ENCODE measurements at regions not wholly inside any gene's neighbourhood (a gene's known extent, or its start where the extent isn't known, plus 50 kb on each side); places are given as distances from the start of the nearest gene placed in this dataset.
"Not testable (repeated sequence)": the region's sequence is repeated elsewhere in the genome, so short reads cannot be mapped to it uniquely, and the experiment has no call there.

GRCh38 chr6:164378330-164378729 is 931.1 kb downstream of the C6orf118 start:
- no peak overlapping the region for H3K4me3 ChIP-seq (ENCODE audit: low read length)
- H2AFZ ChIP-seq (ENCODE audit: low read depth, low read length): no peak overlapping the region
- no peaks in the 10 kb centered on the region for H3K27me3 ChIP-seq (ENCODE audit: insufficient read depth, low read length)
- peaks cover 6% of the 10 kb centered on the region for H3K9me3 ChIP-seq (ENCODE audit: low read length)
- peaks cover 13% of the 10 kb centered on the region for H3K4me1 ChIP-seq (ENCODE audit: insufficient read depth, low read length)
- no peaks in the 10 kb centered on the region for H3K36me3 ChIP-seq (ENCODE audit: insufficient read depth, low read length)

DNA sequence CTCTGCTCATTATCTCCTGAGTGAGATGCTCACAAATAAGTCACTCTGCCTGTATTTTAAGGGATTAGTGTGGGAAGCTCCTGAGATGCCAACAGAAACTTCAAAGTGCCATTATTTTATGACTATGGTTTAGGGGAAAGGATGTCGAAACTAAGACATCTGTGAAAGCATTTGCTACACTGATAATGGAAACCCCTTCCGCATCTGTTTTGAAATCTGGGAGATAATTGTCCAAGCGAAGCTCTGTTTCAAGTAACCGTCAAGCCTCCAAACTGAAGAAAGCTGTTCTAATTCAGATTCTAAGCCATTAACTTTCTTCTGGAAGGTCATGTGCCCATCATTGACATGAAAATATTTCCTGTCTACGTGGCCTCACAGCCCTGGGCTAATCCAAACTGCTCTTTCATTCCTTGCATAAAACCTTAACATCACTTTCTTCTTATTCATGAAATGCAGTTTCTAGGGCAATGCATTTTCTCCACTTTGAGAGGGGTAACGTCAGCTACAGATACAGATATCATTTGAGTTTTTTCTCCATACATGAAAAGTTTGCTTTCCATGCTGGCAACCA is 932.0 kb downstream of the C6orf118 start:
- H3K9me3 ChIP-seq (ENCODE audit: low read length): peaks cover 4% of the 10 kb centered on the region
- no peaks in the 10 kb centered on the region for H3K27me3 ChIP-seq (ENCODE audit: insufficient read depth, low read length)
- no peak overlapping the region for H3K4me3 ChIP-seq (ENCODE audit: low read length)
- H2AFZ ChIP-seq (ENCODE audit: low read depth, low read length): peak overlapping the region; percentile 10
- no peaks in the 10 kb centered on the region for H3K36me3 ChIP-seq (ENCODE audit: insufficient read depth, low read length)
- H3K4me1 ChIP-seq (ENCODE audit: insufficient read depth, low read length): peaks cover 13% of the 10 kb centered on the region

DNA sequence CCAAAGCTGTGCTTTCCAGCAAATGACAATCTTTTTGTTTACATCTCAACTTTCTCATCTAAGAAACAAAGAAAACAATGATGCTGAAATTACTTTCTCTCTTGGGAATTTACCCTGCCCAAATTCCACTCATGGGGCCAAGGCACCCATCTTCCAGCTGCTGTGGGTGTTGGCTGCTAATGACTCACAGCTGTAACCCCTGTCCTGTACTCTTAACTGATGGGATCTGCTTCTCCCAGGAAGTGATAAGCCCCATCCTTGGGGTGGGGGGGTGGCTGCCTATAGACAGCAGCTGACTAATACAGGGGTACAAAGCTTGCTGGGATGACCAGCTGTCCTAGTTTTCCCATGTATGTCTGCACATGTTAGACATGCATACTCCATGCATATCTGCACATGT is 938.6 kb downstream of the C6orf118 start:
- Histone ChIP-seq H3K27me3 (ENCODE audit: insufficient read depth, low read length) (no peaks in the 10 kb centered on the region), H3K4me3 (ENCODE audit: low read length) (no peak overlapping the region), H2AFZ (ENCODE audit: low read depth, low read length) (no peak overlapping the region), H3K9me3 (ENCODE audit: low read length) (peaks cover 8% of the 10 kb centered on the region), H3K36me3 (ENCODE audit: insufficient read depth, low read length) (no peaks in the 10 kb centered on the region), H3K4me1 (ENCODE audit: insufficient read depth, low read length) (no peaks in the 10 kb centered on the region)

DNA sequence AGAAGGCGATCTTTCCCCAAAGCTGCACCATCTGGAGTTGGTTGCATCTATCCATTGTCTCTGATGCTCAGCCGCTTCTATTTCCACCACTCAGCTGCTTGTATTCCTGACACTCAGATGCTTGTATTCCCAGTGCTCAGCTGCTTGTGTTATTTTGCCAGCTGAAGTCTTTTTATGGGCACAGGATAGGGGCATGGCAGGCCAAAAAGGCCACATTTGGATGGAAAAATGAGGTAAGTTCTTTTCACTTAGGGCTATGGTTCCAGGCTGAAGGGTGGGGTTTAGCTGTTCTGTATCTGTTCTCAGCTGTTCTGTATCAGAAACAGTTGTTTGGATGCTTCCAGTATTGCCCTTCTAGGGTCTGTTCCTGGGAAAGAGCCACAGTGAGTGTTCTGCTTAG is 944.9 kb downstream of the QKI start:
- Histone ChIP-seq H3K36me3 (ENCODE audit: insufficient read depth, low read length) (no peaks in the 10 kb centered on the region), H3K27me3 (ENCODE audit: insufficient read depth, low read length) (no peaks in the 10 kb centered on the region), H3K9me3 (ENCODE audit: low read length) (peaks cover 12% of the 10 kb centered on the region), H3K4me1 (ENCODE audit: insufficient read depth, low read length) (peaks cover 4% of the 10 kb centered on the region), H2AFZ (ENCODE audit: low read depth, low read length) (no peak overlapping the region), H3K4me3 (ENCODE audit: low read length) (no peak overlapping the region)

- peaks cover 4% of the 10 kb centered on the region for H3K4me1 ChIP-seq (ENCODE audit: insufficient read depth, low read length)
- no peak overlapping the region for H2AFZ ChIP-seq (ENCODE audit: low read depth, low read length)
- peaks cover 12% of the 10 kb centered on the region for H3K9me3 ChIP-seq (ENCODE audit: low read length)
- H3K27me3 ChIP-seq (ENCODE audit: insufficient read depth, low read length): no peaks in the 10 kb centered on the region
- H3K36me3 ChIP-seq (ENCODE audit: insufficient read depth, low read length): no peaks in the 10 kb centered on the region
- H3K4me3 ChIP-seq (ENCODE audit: low read length): no peak overlapping the region
Measured at GRCh38 chr6:164359036-164359435, 944.5 kb downstream of the QKI start.

DNA sequence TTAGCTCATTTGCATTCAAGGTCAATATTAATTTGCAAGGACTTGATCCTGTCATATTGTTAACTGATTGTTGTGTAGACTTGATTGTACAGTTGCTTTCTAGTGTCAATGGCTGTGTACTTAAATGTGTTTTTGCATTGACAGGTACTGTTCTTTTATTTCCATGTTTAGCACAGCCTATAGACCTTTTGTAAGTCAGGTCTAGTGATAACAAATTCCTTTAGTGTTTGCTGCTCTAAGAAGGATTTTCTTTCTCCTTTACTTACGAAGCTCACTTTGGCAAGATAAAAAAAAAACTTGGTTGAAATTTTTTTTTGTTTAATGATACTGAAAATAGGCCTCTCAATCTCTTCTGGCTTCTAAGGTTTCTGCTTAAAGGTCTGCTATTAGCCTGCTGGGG is 942.3 kb downstream of the QKI start:
- Histone ChIP-seq H3K36me3 (ENCODE audit: insufficient read depth, low read length) (no peaks in the 10 kb centered on the region), H3K27me3 (ENCODE audit: insufficient read depth, low read length) (no peaks in the 10 kb centered on the region), H2AFZ (ENCODE audit: low read depth, low read length) (no peak overlapping the region), H3K9me3 (ENCODE audit: low read length) (peaks cover 14% of the 10 kb centered on the region), H3K4me1 (ENCODE audit: insufficient read depth, low read length) (peaks cover 4% of the 10 kb centered on the region), H3K4me3 (ENCODE audit: low read length) (no peak overlapping the region)

- Histone ChIP-seq H3K9me3 (ENCODE audit: low read length) (no peaks in the 10 kb centered on the region), H3K4me1 (ENCODE audit: insufficient read depth, low read length) (peaks cover 33% of the 10 kb centered on the region), H3K36me3 (ENCODE audit: insufficient read depth, low read length) (no peaks in the 10 kb centered on the region), H2AFZ (ENCODE audit: low read depth, low read length) (no peak overlapping the region), H3K27me3 (ENCODE audit: insufficient read depth, low read length) (no peaks in the 10 kb centered on the region), H3K4me3 (ENCODE audit: low read length) (no peak overlapping the region)
Measured at GRCh38 chr6:164347455-164347854, 932.9 kb downstream of the QKI start.

GRCh38 chr6:164346631-164347030 is 932.1 kb downstream of the QKI start:
- Histone ChIP-seq H2AFZ (ENCODE audit: low read depth, low read length) (no peak overlapping the region), H3K27me3 (ENCODE audit: insufficient read depth, low read length) (no peaks in the 10 kb centered on the region), H3K4me3 (ENCODE audit: low read length) (no peak overlapping the region), H3K9me3 (ENCODE audit: low read length) (no peaks in the 10 kb centered on the region), H3K36me3 (ENCODE audit: insufficient read depth, low read length) (no peaks in the 10 kb centered on the region), H3K4me1 (ENCODE audit: insufficient read depth, low read length) (peaks cover 33% of the 10 kb centered on the region)

- peaks cover 33% of the 10 kb centered on the region for H3K4me1 ChIP-seq (ENCODE audit: insufficient read depth, low read length)
- no peaks in the 10 kb centered on the region for H3K27me3 ChIP-seq (ENCODE audit: insufficient read depth, low read length)
- no peaks in the 10 kb centered on the region for H3K36me3 ChIP-seq (ENCODE audit: insufficient read depth, low read length)
- H3K4me3 ChIP-seq (ENCODE audit: low read length): peak overlapping the region; percentile 16
- H3K9me3 ChIP-seq (ENCODE audit: low read length): no peaks in the 10 kb centered on the region
- no peak overlapping the region for H2AFZ ChIP-seq (ENCODE audit: low read depth, low read length)
Measured at GRCh38 chr6:164345806-164346496, 931.4 kb downstream of the QKI start.

GRCh38 chr6:164345327-164345726 is 930.8 kb downstream of the QKI start:
- Histone ChIP-seq H3K27me3 (ENCODE audit: insufficient read depth, low read length) (no peaks in the 10 kb centered on the region), H3K9me3 (ENCODE audit: low read length) (no peaks in the 10 kb centered on the region), H2AFZ (ENCODE audit: low read depth, low read length) (no peak overlapping the region), H3K4me1 (ENCODE audit: insufficient read depth, low read length) (peaks cover 33% of the 10 kb centered on the region), H3K36me3 (ENCODE audit: insufficient read depth, low read length) (no peaks in the 10 kb centered on the region), H3K4me3 (ENCODE audit: low read length) (peak overlapping the region; percentile 16)

DNA sequence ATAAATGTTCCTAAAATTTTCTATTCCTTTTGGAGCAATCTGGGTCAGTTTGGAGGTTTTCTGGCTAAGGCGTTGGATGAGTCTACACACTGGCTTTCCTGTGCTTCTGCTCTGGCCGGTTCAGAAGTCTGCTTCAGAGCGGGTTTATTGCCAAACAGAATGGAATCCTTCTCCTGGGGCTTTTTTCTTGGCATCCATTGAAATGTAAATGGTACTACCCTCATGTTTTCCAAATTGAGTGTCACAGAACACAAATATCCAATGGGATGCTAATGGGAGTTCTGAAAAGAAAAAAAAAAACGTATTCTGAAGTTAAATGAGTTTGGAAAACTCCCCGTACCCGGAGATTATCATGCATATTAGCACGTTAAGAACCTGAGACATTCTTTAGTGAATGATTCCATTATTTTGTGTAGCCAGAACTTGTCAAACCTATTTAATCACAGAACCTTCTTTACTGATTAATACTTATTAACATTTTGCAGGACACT is 930.3 kb downstream of the QKI start:
- no peaks in the 10 kb centered on the region for H3K36me3 ChIP-seq (ENCODE audit: insufficient read depth, low read length)
- no peaks in the 10 kb centered on the region for H3K27me3 ChIP-seq (ENCODE audit: insufficient read depth, low read length)
- H3K9me3 ChIP-seq (ENCODE audit: low read length): no peaks in the 10 kb centered on the region
- H3K4me3 ChIP-seq (ENCODE audit: low read length): peak overlapping the region; percentile 16
- H2AFZ ChIP-seq (ENCODE audit: low read depth, low read length): no peak overlapping the region
- peaks cover 33% of the 10 kb centered on the region for H3K4me1 ChIP-seq (ENCODE audit: insufficient read depth, low read length)

GRCh38 chr6:164339442-164339841 is 924.9 kb downstream of the QKI start:
- not testable (repeated sequence) for H3K9me3 ChIP-seq (ENCODE audit: low read length); H3K36me3 ChIP-seq (ENCODE audit: insufficient read depth, low read length); H3K27me3 ChIP-seq (ENCODE audit: insufficient read depth, low read length); H3K4me3 ChIP-seq (ENCODE audit: low read length); H3K4me1 ChIP-seq (ENCODE audit: insufficient read depth, low read length); H2AFZ ChIP-seq (ENCODE audit: low read depth, low read length)

GRCh38 chr6:164337925-164338397 is 923.4 kb downstream of the QKI start:
- H3K9me3 ChIP-seq (ENCODE audit: low read length): peaks cover 6% of the 10 kb centered on the region
- no peak overlapping the region for H2AFZ ChIP-seq (ENCODE audit: low read depth, low read length)
- no peak overlapping the region for H3K4me3 ChIP-seq (ENCODE audit: low read length)
- no peaks in the 10 kb centered on the region for H3K27me3 ChIP-seq (ENCODE audit: insufficient read depth, low read length)
- H3K36me3 ChIP-seq (ENCODE audit: insufficient read depth, low read length): no peaks in the 10 kb centered on the region
- no peaks in the 10 kb centered on the region for H3K4me1 ChIP-seq (ENCODE audit: insufficient read depth, low read length)

Measured in neuron (in vitro differentiated cells).